Aorta (tissue), 5 donors: ENCODE measurements at regions not wholly inside any gene's neighbourhood (a gene's known extent, or its start where the extent isn't known, plus 50 kb on each side); places are given as distances from the start of the nearest gene placed in this dataset.
A peak's percentile ranks its signal among the peaks of the same experiment; 100 is the strongest.
"Not testable (repeated sequence)": the region's sequence is repeated elsewhere in the genome, so short reads cannot be mapped to it uniquely, and the experiment has no call there.

ENCODE experiments used
- ATAC-seq: fragments of 200-7000 bp; cut with Tn5 transposase; one replicate; pipeline ENCODE4 v1.9.1; 2022; ENCODE audit warnings: moderate library complexity; ENCODE audit not compliant: low FRiP score
- DNase-seq, 2 donors: peaks; one replicate each; pipeline ENCODE4 v3.0.0-alpha.2; 2020
- H3K27ac ChIP-seq, 2 donors: one replicate each; pipeline ENCODE4 v1.5.1; 2013; ENCODE audit warnings: low read length in 2 of 2, mild to moderate bottlenecking in 2 of 2, moderate library complexity in 2 of 2, control low read depth in 1 of 2, inconsistent platforms in 1 of 2, low read depth in 1 of 2
- H3K27me3 ChIP-seq, 2 donors: one replicate each; pipeline ENCODE4 v1.6.1; 2013; ENCODE audit warnings: control low read depth in 1 of 2, low read length in 1 of 2, mild to moderate bottlenecking in 1 of 2, moderate library complexity in 1 of 2; ENCODE audit not compliant: insufficient read depth in 2 of 2, control insufficient read depth in 1 of 2
- H3K36me3 ChIP-seq, 2 donors: one replicate each; pipeline ENCODE4 v1.6.1; 2013; ENCODE audit warnings: control low read depth in 1 of 2, low read length in 1 of 2, mild to moderate bottlenecking in 1 of 2; ENCODE audit not compliant: insufficient read depth in 2 of 2, control insufficient read depth in 1 of 2
- H3K4me1 ChIP-seq, 2 donors: one replicate each; pipeline ENCODE4 v1.6.1; 2013; ENCODE audit warnings: low read length in 2 of 2, control low read depth in 1 of 2, mild to moderate bottlenecking in 1 of 2, moderate library complexity in 1 of 2; ENCODE audit not compliant: insufficient read depth in 2 of 2, control insufficient read depth in 1 of 2
- H3K4me3 ChIP-seq, 2 donors: one replicate each; pipeline ENCODE4 v1.5.1; 2013; ENCODE audit warnings: low read length in 2 of 2, control low read depth in 1 of 2, mild to moderate bottlenecking in 1 of 2
- H3K9me3 ChIP-seq: one replicate; pipeline ENCODE4 v1.6.1; 2013; ENCODE audit warnings: mild to moderate bottlenecking, low read length; ENCODE audit not compliant: control insufficient read depth
- WGBS, 2 donors: extraction: QIAGEN DNeasy Blood & Tissue Kit; methylation state at CpG; one replicate each; pipeline ENCODE4 v1.1.7; 2013; 5-methylcytosine and 5-hydroxymethylcytosine counted together
- intact Hi-C, 2 donors: fragments of 100-400 bp; cut with DNase I; formaldehyde crosslinking; loops; one replicate each; pipeline versions ENCODE4 v1.14.2 to v1.15.0; 2022
- donor health status: healthy with polysubstance abuse.
- donor health status: Bipolar disorder and iron deficiency.
- donor health status: DM: no; HTN: no; CAD: no.
- donor health status: DM: no; HTN: no; CAD: no.
- donor health status: DM: yes; HTN: yes; CAD: no.

DNA sequence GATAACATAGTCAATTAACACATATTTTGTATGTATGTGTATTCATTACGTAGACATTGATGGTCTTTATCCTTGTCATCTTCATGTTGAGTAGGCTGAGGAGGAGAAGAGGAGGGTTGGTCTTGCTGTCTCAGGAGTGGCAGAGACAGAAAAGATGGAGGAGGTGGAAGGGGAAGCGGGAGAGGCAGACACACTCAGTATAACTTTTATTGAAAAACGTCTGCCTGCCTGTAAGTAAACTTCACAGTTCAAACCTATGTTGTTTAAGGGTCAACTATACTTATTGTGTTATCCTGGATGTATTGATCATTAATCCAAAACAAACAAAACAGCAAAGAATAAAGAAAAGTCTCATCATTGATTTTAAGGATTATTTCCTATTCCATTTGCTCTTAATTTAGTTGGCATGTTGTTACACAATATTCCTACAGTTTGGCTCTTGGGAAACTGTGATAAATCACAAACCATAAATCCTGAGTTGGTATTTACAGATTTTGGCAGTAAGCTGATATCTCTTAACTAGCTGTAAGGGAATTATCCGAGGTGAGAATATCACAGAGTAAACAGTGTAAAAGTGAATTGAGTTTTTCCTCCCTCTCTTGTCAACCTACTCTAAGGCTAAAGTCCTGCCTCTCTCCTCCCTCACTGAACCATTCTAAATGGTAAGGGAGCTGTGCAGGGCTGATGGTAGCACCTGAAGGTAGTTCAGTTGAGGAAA lies 487.2 kb downstream of the SPATA31D1 start:
- no peak overlapping the region for H3K27ac ChIP-seq
- DNase-seq: no peak
- 69 to 77% methylated on average over 4 of the region's 4 CpGs for WGBS, 2 donors
- H3K4me3 ChIP-seq: no peak overlapping the region
- intact Hi-C loops: no loop called here
- no peak for ATAC-seq
- no peaks in the 10 kb centered on the region for H3K9me3 ChIP-seq
- H3K4me1 ChIP-seq: no peaks in the 10 kb centered on the region
- no peaks in the 10 kb centered on the region for H3K27me3 ChIP-seq
- H3K36me3 ChIP-seq: no peaks in the 10 kb centered on the region

GRCh38 chr9:82480921-82481320 lies 492.3 kb downstream of the SPATA31D1 start:
- intact Hi-C loops: loop anchor here in 1 of 2 donors (10.0 kb wide), 1 partner anchor 796 kb away; the partner anchor contains the start of gene TLE1
- no peaks in the 10 kb centered on the region for H3K36me3 ChIP-seq
- H3K27me3 ChIP-seq: no peaks in the 10 kb centered on the region
- no peak overlapping the region for H3K4me3 ChIP-seq
- no peak overlapping the region for H3K27ac ChIP-seq
- H3K4me1 ChIP-seq: no peaks in the 10 kb centered on the region
- DNase-seq (no peak), ATAC-seq (no peak)
- WGBS, 2 donors: 71 to 77% methylated on average over 2 of the region's 2 CpGs
- H3K9me3 ChIP-seq: no peaks in the 10 kb centered on the region

DNA sequence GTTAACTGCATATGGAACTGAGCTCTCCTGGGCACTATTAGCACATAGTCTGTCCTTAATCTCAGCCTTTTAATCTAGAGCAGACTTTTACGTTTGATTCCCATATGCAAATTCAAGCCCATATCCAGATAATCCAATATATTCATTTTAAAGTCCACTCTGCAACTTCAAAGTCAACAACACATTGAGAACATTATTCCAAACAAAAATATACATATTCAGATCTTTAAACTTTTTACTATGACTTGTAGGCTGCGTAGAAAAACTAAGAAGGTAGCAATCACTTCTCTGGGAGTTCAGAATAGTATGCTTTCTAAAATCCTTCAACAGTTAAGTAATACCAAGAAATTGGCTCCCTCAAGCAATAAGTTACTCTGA lies 499.4 kb downstream of the SPATA31D1 start:
- no peak overlapping the region for H3K27ac ChIP-seq
- H3K4me1 ChIP-seq: peaks cover 0 to 3% of the 10 kb centered on the region in 2 donors
- WGBS, 2 donors: 18 to 21% methylated on average over 2 of the region's 2 CpGs
- no peaks in the 10 kb centered on the region for H3K27me3 ChIP-seq
- intact Hi-C loops: loop anchor here in 1 of 2 donors (10.0 kb wide), 1 partner anchor 803 kb away; the partner anchor contains the start of gene TLE1
- no peaks in the 10 kb centered on the region for H3K36me3 ChIP-seq
- DNase-seq: no peak
- H3K4me3 ChIP-seq: no peak overlapping the region
- H3K9me3 ChIP-seq: no peaks in the 10 kb centered on the region
- no peak for ATAC-seq

DNA sequence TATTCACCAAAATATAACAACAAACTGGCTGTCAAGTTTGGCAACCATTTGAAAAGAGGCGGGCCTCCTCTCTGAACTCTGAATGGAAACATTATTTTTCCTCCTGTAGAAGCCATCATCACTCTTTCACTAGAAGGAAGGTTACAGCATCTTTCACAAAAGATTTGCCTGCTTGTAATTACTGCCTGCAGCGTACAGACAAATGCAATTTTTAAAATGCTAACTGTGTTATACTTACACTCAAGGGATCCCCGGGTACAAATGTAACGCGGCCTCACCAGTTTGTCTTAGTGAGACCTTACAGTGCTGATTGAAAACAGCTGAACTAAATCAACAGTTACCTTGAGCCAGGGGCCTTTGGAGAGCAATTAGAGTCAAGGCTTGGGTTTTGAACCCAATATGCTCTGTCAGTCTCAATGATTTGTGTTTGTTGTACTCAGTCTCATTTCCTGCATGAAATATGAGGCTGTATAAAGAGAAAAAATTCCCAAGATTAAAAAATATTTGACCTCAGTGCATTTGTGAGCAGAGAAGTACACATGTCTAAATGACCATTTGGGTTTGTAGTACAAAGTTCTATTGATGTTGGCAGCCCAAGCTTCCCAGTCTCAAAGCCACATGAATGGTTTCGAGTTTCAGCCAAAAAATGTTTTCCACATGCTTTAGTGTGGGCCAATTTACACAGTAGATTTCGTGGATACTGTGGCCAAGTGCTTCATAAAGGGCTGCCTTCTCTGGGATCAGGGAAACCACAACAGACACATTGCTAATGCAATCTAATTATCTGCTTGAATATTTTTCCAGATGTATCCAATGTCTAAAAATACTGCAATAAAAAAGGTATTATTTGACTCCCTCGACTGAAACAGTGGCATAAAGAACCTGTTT lies 500.0 kb downstream of the SPATA31D1 start:
- peak; percentile 88 for ATAC-seq
- intact Hi-C loops: loop anchor here in 1 of 2 donors (10.0 kb wide), 1 partner anchor 804 kb away; the partner anchor contains the start of gene TLE1
- no peak for DNase-seq
- Histone ChIP-seq H3K9me3 (no peaks in the 10 kb centered on the region), H3K36me3 (no peaks in the 10 kb centered on the region), H3K27ac (peak overlapping the region; percentile 44 to 60), H3K27me3 (no peaks in the 10 kb centered on the region), H3K4me1 (peaks cover 0 to 3% of the 10 kb centered on the region in 2 donors), H3K4me3 (no peak overlapping the region)
- 3 to 7% methylated on average over 8 of the region's 8 CpGs for WGBS, 2 donors

- Histone ChIP-seq H3K36me3 (no peaks in the 10 kb centered on the region), H3K9me3 (no peaks in the 10 kb centered on the region), H3K4me1 (peaks cover 0 to 3% of the 10 kb centered on the region in 2 donors), H3K27me3 (no peaks in the 10 kb centered on the region), H3K4me3 (no peak overlapping the region), H3K27ac (peak overlapping the region in 1 of 2 donors; percentile 60)
- WGBS, 2 donors: 1 to 4% methylated on average over 5 of the region's 5 CpGs
- DNase-seq: no peak
- ATAC-seq: peak; percentile 68
- intact Hi-C loops: loop anchor here in 1 of 2 donors (10.0 kb wide), 1 partner anchor 805 kb away; the partner anchor contains the start of gene TLE1
These were observed 500.7 kb downstream of the SPATA31D1 start for GRCh38 chr9:82489201-82489821.

DNA sequence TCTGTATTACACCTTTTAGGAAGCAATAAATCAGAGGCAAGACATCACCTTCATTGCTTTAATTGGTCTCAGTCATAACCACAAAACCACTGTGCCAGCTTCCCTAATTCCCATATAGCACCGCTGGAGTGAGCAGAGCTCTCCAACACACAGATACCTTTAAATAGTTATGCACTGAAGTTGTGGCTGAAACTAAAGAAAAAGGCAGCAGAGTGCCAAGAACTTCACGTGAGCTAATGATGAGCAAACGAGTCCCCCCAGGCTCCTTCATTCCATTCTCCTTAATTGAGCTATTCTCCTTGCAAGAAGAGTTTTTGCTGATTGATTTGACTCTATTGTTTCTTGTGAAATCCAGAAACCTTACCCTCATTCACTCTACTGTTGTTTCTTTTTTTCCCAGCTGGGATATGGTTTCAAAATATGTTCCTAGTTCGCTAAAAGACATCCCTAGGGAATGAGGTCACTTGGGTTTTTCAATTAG lies 501.5 kb downstream of the SPATA31D1 start:
- H3K4me1 ChIP-seq: peaks cover 0 to 3% of the 10 kb centered on the region in 2 donors
- H3K27me3 ChIP-seq: no peaks in the 10 kb centered on the region
- DNase-seq (no peak), ATAC-seq (no peak)
- no peaks in the 10 kb centered on the region for H3K36me3 ChIP-seq
- H3K4me3 ChIP-seq: no peak overlapping the region
- WGBS, 2 donors: 2 to 4% methylated on average over 4 of the region's 4 CpGs
- H3K9me3 ChIP-seq: no peaks in the 10 kb centered on the region
- H3K27ac ChIP-seq: no peak overlapping the region
- intact Hi-C loops: no loop called here

GRCh38 chr9:82490821-82491220 lies 502.2 kb downstream of the SPATA31D1 start:
- H3K36me3 ChIP-seq, intact Hi-C loops, H3K4me1 ChIP-seq, H3K27ac ChIP-seq, DNase-seq, ATAC-seq, H3K4me3 ChIP-seq, H3K9me3 ChIP-seq, H3K27me3 ChIP-seq: not testable (repeated sequence)
- WGBS, 2 donors: 42 to 57% methylated on average over 5 of the region's 5 CpGs

- ATAC-seq: no peak
- Histone ChIP-seq H3K9me3 (no peaks in the 10 kb centered on the region), H3K36me3 (no peaks in the 10 kb centered on the region), H3K27me3 (no peaks in the 10 kb centered on the region), H3K4me3 (no peak overlapping the region), H3K4me1 (peaks cover 0 to 3% of the 10 kb centered on the region in 2 donors), H3K27ac (no peak overlapping the region)
- no peak for DNase-seq
- intact Hi-C loops: no loop called here
- WGBS, 2 donors: 97 to 98% methylated on average over 3 of the region's 3 CpGs
These were observed 503.0 kb downstream of the SPATA31D1 start for GRCh38 chr9:82491604-82492003.
